GM12892 (cell line): ENCODE measurements at regions not wholly inside any gene's neighbourhood (a gene's known extent, or its start where the extent isn't known, plus 50 kb on each side); places are given as distances from the start of the nearest gene placed in this dataset.

ENCODE experiments used
- POLR2A ChIP-seq: IDR thresholded peaks from 2 replicates; pipeline ENCODE4 v1.6.1; 2011; ENCODE audit warnings: low read depth, low read length, control low read depth
- POLR2AphosphoS5 ChIP-seq: IDR thresholded peaks from 2 replicates; pipeline ENCODE4 v1.6.1; 2011; ENCODE audit warnings: low read depth, low read length, control low read depth

DNA sequence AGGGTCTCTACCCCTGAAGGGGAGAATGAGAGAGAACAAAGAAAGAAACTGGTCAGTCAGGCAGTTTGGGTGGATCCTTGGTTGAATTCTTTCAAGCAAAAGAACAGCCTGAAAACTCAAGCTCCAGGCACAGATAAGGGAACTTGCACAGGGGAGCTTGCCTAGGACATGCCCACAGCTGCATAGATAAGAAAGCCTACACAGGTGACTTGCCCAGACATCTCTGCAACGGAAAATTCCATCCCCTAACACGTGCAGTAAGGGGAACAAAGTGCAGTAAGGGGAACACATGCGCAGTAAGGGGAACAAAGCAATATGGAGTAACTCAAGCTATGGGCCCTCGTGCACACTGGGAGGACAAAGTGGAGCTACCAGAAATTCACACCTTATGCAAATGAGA lies 540.1 kb upstream of the MIS18BP1 start:
- TF ChIP-seq POLR2A = no peak
- no peak for TF ChIP-seq POLR2AphosphoS5
